ENCODE measurements at regions not wholly inside any gene's neighbourhood (a gene's known extent, or its start where the extent isn't known, plus 50 kb on each side); places are given as distances from the start of the nearest gene placed in this dataset.

DNA sequence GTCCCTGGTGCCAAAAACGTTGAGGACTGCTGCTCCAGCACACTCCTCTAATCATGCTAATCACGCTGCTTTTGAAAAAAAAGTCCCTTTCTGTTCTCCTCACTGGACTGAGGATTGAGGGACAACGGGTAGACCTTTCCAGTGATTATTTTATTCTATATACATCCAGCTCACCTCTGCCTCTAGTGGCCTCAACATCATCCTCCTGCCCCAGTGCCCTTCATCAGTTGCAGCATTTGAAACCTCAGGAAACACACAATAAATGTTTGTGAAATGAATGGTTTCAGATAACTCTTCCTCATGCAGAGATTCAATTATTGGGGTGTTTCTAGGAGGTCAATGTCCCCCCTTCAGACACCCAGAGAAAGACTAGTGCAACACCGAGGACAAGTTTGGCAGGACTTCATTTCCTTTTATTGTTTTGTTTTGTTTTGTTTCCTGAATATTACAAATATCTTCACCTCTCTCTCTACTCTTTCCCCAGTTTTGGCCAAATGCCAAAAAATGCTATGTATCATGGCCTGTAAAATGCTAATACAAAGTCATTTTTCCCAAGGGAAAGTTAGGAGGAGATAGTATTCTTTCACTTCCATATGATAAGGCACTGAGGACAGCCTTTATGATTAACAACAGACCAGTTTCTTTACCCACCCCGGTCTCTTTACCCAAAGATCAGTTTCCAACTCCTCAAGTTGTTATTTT is 460.1 kb upstream of the SLIT2 start:
- TF ChIP-seq, protein P1, sequence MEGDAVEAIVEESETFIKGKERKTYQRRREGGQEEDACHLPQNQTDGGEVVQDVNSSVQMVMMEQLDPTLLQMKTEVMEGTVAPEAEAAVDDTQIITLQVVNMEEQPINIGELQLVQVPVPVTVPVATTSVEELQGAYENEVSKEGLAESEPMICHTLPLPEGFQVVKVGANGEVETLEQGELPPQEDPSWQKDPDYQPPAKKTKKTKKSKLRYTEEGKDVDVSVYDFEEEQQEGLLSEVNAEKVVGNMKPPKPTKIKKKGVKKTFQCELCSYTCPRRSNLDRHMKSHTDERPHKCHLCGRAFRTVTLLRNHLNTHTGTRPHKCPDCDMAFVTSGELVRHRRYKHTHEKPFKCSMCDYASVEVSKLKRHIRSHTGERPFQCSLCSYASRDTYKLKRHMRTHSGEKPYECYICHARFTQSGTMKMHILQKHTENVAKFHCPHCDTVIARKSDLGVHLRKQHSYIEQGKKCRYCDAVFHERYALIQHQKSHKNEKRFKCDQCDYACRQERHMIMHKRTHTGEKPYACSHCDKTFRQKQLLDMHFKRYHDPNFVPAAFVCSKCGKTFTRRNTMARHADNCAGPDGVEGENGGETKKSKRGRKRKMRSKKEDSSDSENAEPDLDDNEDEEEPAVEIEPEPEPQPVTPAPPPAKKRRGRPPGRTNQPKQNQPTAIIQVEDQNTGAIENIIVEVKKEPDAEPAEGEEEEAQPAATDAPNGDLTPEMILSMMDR (IDR thresholded peaks at IDR 0.05): no peak
- TF ChIP-seq POLR2AphosphoS5 (IDR thresholded peaks at IDR 0.05): no peak
